ENCODE measurements at regions not wholly inside any gene's neighbourhood (a gene's known extent, or its start where the extent isn't known, plus 50 kb on each side); places are given as distances from the start of the nearest gene placed in this dataset.

GRCh38 chr10:109592391-109592790, 330.9 kb downstream of the XPNPEP1 start:
- TF ChIP-seq YY1 (IDR thresholded peaks at IDR 0.05; ENCODE audit: low read depth) (no peak), RAD21 (IDR thresholded peaks at IDR 0.05; ENCODE audit: low read depth) (no peak), CEBPB (IDR thresholded peaks at IDR 0.05) (no peak), CREB1 (IDR thresholded peaks at IDR 0.05; ENCODE audit: low read depth) (no peak), TAF1 (IDR thresholded peaks at IDR 0.05; ENCODE audit: low read depth) (no peak), REST (IDR thresholded peaks at IDR 0.05; ENCODE audit: low read depth) (no peak), EP300 (IDR thresholded peaks at IDR 0.05; ENCODE audit: borderline replicate concordance) (no peak), ZBTB7A (IDR thresholded peaks at IDR 0.05; ENCODE audit: low read depth) (no peak)

All from Ishikawa (cell line).